GM21447 (cell line): ENCODE measurements at regions not wholly inside any gene's neighbourhood (a gene's known extent, or its start where the extent isn't known, plus 50 kb on each side); places are given as distances from the start of the nearest gene placed in this dataset.

Experiments
- ATAC-seq: cut with Tn5 transposase; IDR thresholded peaks from one replicate; pipeline ENCODE4 v1.9.1; 2021; ENCODE audit not compliant: unreplicated experiment

DNA sequence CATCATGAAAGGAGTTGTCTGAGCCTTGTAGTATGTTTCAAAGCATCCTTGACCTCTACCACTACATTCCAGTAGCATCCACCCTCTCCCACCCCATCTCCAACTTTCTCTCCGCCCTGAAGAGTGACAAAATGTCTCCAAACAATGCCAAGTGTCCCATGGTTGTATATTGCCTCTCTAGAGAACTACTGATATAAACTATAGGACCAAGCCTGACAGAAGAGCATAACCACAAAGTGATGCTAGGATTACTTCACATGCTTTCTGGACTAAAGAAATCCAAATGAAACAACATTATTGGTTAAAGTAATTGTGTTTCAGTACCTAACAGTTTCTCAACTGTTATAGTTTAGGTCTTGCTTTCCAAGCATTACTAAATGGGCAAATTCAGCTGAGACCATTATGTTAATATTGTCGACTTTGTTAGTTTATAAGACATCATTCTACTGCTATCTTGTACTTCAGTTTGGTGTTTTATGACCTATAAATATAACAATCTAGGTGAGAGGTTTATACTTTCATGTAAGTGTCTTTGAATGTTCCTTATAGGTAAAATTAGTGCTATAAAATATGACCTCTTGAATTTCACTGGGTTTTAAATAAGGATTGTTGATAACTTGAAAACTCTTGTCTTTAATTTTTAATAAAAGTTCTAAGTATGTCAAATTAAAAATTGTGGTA is 117.4 kb downstream of the SUCNR1 start:
- no peak for ATAC-seq

DNA sequence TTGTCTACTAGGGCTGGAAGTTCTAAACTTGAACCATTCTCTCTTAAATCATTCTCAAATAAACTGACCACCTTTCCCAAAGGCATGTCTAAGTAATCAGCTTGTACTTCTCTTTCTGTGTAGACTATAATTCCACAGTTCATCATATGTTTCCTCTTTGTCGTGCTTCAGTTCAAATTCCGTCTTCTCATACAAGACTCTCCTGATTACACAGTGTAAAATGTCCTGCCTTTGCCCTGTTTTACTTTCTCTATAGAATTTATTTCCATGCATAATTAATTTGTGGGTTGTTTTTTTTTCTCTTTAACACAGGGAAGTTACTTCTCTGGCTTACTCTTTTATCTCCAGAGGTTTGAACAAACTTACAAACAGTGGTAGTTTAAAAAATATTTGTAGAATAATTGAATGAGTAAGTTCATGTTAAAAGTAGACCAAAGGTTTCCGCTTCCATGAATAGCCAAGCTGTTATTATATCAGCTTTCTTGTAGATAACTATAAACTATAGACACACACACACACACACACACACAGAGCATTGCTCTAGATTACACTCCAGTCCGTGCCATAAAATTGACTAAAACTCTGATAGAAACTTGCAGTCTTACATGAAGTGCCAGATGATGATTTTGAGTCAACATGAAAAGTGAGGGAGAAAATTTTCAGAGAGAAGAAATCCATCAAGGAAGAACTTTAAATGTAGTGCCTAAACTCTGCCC is 119.0 kb downstream of the SUCNR1 start:
- ATAC-seq, result no peak

DNA sequence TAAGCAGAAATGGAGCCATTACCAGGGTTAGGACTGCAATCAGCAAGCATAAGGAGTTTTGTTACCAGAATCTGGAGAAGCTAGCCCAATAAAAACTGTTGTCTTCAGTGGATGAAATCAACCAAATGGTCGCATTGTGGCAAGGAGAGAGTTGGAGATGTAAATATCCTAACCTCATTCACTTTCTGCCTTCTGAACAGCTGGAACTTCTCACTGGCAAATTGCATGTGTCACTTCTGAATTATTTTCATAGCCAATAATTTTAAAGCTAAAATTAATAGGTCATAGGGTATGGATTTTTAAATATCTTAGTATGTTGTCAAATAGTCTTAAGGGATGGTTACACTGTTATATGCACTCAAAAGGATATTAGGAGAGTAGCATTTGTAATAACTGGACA is 121.6 kb downstream of the SUCNR1 start:
- no peak for ATAC-seq

DNA sequence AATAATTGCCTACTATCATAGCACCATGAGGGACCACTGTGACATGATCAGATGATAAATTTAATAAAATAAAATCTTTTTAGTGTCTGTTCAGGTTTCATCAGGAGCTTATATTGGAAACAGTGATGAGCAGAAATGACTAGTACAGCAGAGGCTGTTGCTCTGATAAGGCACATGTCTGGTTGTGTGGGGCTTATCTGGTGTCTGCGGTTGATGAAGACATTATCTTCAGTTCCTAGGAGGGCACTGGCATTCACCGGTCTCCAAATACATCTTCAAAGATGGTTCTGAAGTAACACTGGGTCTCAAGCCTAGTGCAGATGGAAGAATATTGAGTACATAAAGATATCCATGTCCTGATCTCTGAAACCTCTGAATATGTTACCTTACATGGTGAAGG is 125.3 kb downstream of the SUCNR1 start:
- ATAC-seq, result no peak

DNA sequence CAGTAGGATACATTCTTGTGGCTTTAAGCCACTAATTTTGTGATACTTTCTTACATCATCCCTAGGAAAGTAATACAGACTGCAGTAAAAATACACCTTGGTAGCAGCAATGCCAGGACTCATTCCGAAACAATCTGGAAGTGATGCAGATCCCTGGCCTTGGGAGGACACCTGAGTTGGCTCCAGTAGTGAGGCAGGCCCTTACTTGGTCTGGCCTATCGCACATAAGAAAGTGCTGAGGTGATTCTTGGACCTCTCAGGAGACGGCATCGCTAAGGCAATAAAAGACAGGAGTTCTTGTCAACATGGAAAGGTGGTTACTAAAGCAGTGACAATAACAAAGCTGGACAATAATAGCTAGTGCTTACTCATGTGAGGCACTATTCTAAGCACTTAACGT is 126.5 kb downstream of the SUCNR1 start:
- no peak for ATAC-seq

DNA sequence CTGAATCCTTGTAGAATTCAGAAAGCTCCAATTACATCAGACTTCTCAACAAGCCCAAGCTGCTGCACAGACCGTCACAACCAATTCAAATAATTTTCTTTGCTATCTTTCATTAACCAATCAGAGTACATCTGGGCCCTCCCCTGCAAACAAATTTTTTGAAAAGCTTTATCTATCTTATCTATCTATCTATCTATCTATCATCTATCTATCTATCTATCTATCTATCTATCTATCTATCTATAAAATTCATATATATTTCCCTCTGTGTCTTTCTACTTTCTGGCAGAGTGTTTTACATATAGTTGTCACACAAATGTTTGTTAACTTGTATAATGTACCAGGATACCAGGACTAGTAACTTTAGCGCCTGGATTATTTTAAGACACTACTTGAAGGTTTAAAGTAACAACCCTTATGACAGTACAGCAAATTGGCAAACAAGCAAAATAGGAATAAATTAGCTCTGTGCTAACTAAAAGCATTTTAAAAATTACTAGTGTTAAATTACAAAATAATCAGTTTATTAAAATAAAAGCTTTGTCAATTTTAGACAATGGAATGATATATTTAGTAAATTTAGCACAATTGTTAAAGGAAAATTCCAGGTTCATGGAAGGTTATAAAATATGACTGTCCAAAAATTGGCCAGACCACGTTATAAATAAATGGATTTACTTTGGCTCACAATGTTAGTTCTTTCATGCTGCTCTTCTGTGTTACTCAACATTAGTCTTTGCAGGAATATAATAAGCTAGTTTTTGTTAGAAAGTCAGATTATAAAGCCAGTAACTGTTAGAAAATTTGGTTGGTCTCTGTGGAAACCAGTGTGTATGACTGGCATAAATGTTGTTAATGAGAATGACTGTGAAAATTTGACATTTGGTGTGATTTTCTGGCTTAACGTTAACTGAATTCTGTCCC is 138.6 kb downstream of the SUCNR1 start:
- no peak for ATAC-seq

DNA sequence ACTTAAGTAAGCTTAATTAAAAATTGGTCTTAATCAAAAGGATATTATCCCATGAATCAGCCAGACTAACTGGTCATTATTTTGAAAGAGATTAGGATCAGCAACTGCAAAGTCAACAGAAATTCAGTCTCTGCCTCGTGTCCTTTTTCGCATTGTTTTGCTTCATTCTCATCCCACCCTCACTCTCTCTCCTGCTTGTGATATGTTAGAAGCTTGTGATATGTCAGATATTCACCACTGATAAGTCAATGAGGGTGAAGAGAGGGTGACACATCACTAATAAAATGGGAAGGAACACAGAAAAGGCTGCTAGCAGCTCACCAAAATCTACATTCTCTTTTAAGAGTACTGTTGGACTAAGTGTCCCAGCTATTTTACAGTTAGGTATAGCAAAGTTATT is 146.1 kb downstream of the SUCNR1 start:
- no peak for ATAC-seq

DNA sequence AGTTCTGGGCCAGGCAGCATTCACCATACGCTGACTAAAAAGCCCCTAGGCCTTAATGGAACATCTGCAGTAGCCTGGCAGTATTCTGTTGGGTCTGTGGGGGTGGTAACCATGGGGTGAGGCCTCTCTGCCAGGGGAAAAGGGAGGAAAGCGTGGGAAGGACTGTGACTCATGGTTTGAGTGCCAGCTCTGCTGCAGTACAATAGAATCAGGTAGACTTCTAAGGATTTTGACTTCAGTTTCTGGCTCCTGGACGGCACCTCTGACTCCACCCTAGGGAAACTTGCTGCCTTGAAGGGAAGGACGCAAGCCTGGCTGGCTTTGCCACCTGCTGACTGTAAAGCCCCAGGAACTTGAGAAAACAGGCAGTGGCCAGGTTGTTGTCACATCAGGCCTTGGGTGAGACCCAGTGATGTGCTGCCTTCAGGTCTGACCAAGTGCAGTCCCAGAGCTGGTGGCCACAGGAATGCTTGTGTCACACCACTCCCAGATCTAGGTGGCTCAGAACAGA is 148.6 kb downstream of the SUCNR1 start:
- no peak for ATAC-seq

DNA sequence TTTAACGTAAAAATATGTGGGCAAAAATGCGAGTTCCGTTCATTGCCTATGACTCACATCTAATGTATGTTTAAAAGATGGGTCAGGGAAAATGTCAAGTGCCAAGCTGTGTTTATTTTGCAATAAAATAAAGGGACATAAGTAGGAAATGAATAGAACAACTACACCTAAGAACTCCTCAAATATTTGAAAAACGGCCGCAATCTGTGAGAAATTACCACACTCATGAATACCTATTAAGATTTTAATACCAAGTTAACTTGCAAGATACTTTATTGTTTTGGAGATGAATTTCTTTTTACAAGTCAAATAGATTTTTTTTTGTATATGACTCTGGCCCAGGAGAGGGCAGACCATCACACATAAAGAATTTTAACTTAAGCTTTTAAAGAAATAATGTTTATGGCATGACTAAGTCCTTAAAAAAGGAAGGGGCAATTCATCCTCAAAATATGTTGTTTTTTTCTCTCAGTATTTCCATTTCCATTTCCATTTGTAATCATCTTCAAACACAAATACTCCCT is 152.7 kb downstream of the SUCNR1 start:
- ATAC-seq, result no peak

DNA sequence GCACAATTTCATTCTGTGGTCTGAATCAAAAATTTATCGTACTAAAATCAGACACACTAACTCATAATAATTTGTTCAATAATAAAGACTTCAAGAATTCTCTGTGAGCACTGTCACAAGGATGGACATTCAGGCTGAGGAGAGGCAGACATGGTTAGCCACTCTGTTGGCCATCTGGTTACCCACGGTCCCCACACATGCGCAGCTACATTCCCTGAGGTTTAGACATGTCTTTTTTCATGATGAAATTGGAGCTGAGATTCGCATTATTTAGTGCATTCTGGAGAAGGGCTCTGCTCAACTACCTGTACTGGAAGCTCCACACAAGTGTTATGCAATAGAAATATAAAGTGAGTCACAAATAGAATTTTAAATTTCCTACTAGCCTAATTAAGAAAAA is 156.9 kb downstream of the SUCNR1 start:
- no peak for ATAC-seq

DNA sequence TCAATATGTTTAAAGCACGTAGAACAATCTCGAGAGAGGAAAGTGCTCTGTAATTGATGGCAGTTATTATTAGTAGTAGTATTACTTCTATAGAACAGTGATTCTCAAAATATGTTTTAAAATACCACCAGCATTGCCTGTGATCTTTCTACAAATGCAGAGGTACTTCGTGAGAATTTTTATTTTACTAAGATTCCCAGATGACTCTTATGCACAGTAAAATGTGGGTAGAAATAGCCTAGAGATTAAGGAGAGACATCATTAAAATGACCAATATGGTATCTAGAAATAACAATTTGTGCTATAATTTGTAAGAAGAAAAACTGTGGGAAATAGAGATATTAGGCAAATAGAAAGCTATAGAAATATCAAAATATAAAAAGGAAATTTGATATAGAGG is 157.9 kb downstream of the SUCNR1 start:
- no peak for ATAC-seq

DNA sequence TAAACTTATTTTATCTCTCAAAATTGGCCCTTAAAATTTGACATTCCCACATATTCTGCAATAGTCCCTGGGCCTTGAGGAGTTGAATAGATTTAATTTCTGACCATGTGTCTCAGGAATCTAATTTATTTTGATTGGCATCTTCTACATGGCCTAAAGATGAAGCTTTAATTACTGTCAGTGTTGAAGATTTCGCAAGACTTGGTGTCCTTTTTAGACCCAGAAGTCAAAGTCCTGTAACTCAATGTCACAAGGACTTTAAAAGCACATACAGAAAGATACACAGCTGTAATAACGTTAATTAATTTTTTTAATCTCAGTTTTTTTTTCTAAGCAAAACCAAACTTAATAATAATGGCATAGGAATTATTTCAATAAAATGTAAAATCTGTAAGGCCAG is 163.9 kb downstream of the SUCNR1 start:
- no peak for ATAC-seq

DNA sequence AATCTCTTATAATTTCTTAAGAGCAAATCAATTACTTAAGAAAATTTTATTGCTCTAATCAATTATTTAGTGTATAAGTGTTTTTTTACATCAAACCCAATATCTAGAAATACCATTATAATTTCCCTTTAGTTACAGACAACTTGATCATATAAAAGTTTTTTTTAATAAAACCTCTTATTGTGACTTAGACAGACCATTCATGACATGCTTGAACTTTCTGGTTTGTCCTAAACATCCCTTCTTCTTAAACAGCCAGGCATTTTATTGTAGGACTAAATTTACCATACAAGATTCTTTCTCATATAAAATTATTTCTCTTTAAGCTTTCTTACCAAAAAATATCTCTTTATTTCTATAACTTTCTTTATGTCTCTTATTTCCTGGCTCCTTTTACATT is 164.5 kb downstream of the SUCNR1 start:
- no peak for ATAC-seq

DNA sequence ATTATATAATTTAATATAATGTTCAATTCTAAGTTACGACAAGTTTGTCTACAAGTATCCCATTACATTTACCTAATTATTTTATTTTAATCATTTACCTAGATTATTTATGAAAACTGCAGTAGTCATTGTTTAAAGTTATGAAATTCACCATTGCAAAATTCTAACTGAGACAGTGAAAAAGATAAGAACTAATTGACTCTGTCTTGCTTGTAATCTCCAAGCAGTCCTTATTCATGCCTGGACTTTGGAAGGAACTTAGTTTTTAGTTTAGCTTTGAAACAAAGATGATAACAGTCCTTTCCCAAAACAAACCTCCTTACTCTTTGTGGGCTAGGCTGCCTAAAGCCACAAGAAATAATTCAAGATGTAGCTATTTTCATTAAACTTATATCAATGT is 165.0 kb downstream of the SUCNR1 start:
- no peak for ATAC-seq

DNA sequence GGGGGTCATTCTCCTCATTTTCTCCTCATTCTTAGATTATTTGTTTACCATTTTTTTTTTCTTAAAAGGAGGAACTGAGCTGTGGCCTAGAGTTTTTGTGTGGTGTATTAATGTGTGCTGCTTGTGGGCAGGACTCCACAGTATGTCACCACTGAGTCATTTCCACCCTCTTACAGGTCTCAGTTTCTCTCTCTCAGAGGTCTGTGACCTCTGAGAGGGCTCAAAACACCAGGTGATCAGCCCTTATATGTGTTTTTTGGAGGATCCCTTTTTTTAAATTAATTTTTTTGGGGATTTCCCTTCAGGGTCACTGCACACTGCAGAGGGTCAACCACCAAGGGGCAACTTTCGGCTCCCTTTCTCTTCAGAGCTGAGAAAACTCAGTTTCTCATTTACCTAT is 166.4 kb downstream of the SUCNR1 start:
- ATAC-seq, result peak; percentile 94

DNA sequence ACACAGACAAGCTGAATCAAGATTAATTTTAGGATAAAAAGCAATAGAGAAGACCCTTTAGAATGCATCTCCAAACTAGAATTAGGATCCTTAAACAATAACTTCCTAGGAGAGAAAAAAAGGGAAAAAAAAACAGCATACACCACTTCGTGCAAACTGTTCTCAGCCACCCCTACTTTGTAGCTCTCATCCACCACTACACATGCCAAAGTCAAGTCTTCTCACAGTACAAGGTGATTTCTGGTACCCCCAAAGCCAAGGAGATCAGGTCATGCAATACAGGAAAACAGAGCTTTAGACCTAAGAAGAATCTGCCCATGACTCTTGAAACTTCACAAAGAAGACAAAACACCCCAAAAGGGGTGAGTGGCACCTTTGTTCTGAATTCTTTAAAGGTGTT is 166.9 kb downstream of the SUCNR1 start:
- ATAC-seq, result no peak

DNA sequence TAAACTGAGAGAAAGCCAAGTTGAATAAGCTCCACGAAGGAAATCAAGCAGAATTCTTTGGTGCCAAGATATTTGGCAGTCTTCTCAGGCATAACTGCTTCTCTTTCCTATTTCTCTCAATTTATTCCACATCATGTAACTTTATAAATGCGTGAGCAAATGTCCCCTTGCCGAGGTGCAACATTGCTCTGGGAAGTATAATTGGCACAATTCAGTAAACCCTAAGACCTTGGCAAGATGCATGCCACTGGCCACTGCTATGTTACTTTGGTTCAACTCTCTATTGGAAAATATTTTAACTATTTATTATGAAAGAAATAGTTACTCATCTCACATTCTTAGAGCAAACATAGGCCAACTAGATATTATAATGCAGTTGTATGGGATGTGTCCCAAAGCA is 170.2 kb downstream of the SUCNR1 start:
- no peak for ATAC-seq

DNA sequence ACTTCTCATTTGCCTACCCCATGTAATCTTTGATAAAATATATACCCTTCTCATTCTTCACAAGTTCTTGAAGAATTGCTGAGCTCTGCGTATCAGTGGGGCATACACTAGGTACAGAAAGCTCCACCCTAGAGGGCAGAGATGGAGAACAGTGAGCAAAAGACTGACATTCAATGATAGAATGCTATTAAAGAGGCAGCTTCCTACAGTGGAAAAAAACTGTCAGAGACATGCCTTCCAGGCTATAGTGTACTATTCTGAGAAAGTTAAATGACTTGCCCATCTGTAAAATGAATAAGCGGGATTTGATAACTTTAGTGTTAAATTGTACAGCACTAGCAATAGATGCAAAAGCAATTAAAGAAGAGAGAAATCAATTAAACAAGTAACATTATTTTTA is 172.8 kb downstream of the SUCNR1 start:
- no peak for ATAC-seq

DNA sequence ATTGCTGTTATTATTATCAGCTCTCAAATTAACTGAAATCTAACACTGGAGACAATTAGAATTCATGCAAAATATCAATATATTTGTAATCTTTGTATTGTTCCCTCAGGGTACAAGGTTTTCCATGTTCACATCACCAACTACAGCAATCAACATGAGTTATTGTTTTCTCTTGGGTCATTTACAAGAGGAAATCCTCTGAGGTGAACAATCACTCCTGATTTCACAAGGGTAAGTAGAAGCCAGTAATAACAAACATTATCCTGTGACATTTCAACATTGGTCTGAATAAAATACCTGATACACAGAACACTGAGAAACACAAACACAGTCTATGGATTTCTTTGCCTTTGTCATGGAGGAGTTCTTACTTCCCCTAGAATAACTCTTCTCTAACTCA is 174.0 kb downstream of the SUCNR1 start:
- ATAC-seq, result no peak

DNA sequence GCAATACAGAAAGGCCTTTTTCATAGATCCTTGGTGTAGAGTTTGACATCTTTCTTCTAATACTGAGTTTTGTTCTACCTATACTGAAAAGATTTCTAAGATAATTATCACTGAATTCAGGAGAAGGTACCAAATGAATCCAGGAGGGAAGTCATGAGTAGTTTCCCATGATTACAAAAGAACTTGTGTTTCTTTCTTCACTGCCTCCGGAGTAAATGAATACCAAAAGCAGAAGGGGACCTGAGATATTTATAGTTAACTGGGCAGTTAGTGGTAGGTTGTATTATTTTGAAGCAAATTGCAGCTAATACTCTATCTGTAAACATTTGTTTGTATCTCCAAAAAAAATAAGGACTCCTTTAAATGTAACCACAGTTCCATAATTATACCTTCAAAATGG is 175.4 kb downstream of the SUCNR1 start:
- ATAC-seq, result no peak

DNA sequence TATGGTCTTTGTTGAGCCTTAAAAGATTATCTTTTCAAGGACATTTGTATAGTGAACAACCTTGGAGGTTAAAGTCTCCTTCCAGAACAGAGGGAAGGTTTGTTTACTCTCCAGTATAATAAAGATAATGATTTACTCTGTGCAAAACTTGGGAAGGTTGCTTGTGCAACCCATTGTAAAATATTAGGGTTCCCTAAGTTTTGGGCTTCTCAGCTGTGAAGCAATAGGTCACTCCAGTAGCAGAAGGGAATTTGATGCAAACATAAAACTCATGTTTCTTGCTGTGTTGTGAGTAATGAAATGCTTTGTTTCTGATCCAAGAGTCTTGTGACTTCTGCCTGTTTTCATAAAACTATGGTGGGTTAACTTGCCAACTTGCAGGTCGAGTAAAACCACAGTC is 177.5 kb downstream of the SUCNR1 start:
- ATAC-seq, result no peak
